H1 (cell line): ENCODE measurements at regions not wholly inside any gene's neighbourhood (a gene's known extent, or its start where the extent isn't known, plus 50 kb on each side); places are given as distances from the start of the nearest gene placed in this dataset.

Experiments
- CTCF ChIA-PET: fragments of 300-600 bp; sonication (Branson Sonifier 250); formaldehyde crosslinking; loops from one replicate; lab custom pipeline; 2021; ENCODE audit not compliant: partially characterized antibody; lab: Charles Lee
- POLR2A ChIA-PET: fragments of 300-600 bp; sonication (Branson Sonifier 250); formaldehyde crosslinking; loops from one replicate; lab custom pipeline; 2021; ENCODE audit warnings: inconsistent platforms; ENCODE audit not compliant: partially characterized antibody; lab: Charles Lee
- DNase-seq, 2 experiments: peaks; one replicate each; pipeline versions ENCODE4 v3.0.0 to v3.0.0-alpha.2; 2010 to 2022; ENCODE audit warnings: low spot score in 2 of 2, low read depth in 1 of 2, mixed read lengths in 1 of 2
- FAIRE-seq: peaks from 2 replicates; lab custom pipeline; 2011; peaks lifted over from hg19 to GRCh38; lab: Jason Lieb, UNC
- H2AFZ ChIP-seq: 2 replicates; pipeline ENCODE4 v1.8.1; 2012; ENCODE audit warnings: low read length, inconsistent platforms
- H2AK5ac ChIP-seq: 2 replicates; pipeline ENCODE4 v1.6.1; 2013; ENCODE audit warnings: low read depth, low read length
- H2BK120ac ChIP-seq: replicated peaks from 2 replicates; pipeline ENCODE3; 2013; ENCODE audit warnings: low read depth, low read length, inconsistent platforms
- H2BK12ac ChIP-seq: 2 replicates; pipeline ENCODE4 v1.6.1; 2013; ENCODE audit warnings: low read depth, low read length
- H2BK15ac ChIP-seq: 2 replicates; pipeline ENCODE4 v1.6.1; 2013; ENCODE audit warnings: low read length
- H2BK20ac ChIP-seq: 2 replicates; pipeline ENCODE4 v1.6.1; 2013; ENCODE audit warnings: low read length
- H2BK5ac ChIP-seq: 2 replicates; pipeline ENCODE4 v1.6.1; 2013; ENCODE audit warnings: low read depth, low read length
- H3K14ac ChIP-seq: 2 replicates; pipeline ENCODE4 v1.6.1; 2013; ENCODE audit warnings: inconsistent platforms; ENCODE audit not compliant: insufficient read length
- H3K18ac ChIP-seq: 2 replicates; pipeline ENCODE4 v1.6.1; 2013; ENCODE audit warnings: low read length; ENCODE audit errors: extremely low read depth
- H3K23ac ChIP-seq: 2 replicates; pipeline ENCODE4 v1.6.1; 2013; ENCODE audit warnings: inconsistent platforms; ENCODE audit not compliant: insufficient read length
- H3K23me2 ChIP-seq: 2 replicates; pipeline ENCODE4 v1.6.1; 2013; ENCODE audit warnings: low read depth, low read length
- H3K27ac ChIP-seq: 2 replicates; pipeline ENCODE4 v1.6.1; 2011; ENCODE audit warnings: low read depth, low read length, inconsistent platforms
- H3K27me3 ChIP-seq, 4 experiments: replicated peaks in 1 of 4; 1 replicate in 1 of 4; 2 replicates in 3 of 4; pipeline versions ENCODE4 v1.6.1 to v1.8.1; 2011 to 2013; ENCODE audit warnings: low read length in 3 of 4, mild to moderate bottlenecking in 3 of 4, inconsistent platforms in 2 of 4, mixed read lengths in 2 of 4, moderate library complexity in 1 of 4; ENCODE audit not compliant: control insufficient read depth in 3 of 4, insufficient read depth in 3 of 4; ENCODE audit errors: extremely low read depth in 1 of 4
- H3K36me3 ChIP-seq, 4 experiments: 2 replicates each; pipeline versions ENCODE4 v1.6.1 to v1.8.1; 2011 to 2013; ENCODE audit warnings: mild to moderate bottlenecking in 4 of 4, low read length in 3 of 4, moderate library complexity in 2 of 4, control low read depth in 1 of 4, inconsistent platforms in 1 of 4; ENCODE audit not compliant: insufficient read depth in 4 of 4, control insufficient read depth in 2 of 4
- H3K4ac ChIP-seq: replicated peaks from 2 replicates; pipeline ENCODE3; 2013; ENCODE audit warnings: low read length, low read depth, mixed read lengths, inconsistent platforms; ENCODE audit not compliant: insufficient read length
- H3K4me1 ChIP-seq, 4 experiments: replicated peaks in 1 of 4; 1 replicate in 1 of 4; 2 replicates in 3 of 4; pipeline versions ENCODE4 v1.6.1 to v1.8.1; 2011 to 2013; ENCODE audit warnings: low read length in 3 of 4, inconsistent platforms in 2 of 4, mixed read lengths in 1 of 4; ENCODE audit not compliant: insufficient read depth in 4 of 4, control insufficient read depth in 3 of 4
- H3K4me2 ChIP-seq, 2 experiments: 2 replicates each; pipeline versions ENCODE4 v1.6.1 to v1.8.1; 2011 to 2013; ENCODE audit warnings: low read depth in 2 of 2, low read length in 2 of 2, control low read depth in 1 of 2, inconsistent platforms in 1 of 2, mild to moderate bottlenecking in 1 of 2; ENCODE audit not compliant: insufficient read depth in 1 of 2
- H3K4me3 ChIP-seq, 4 experiments: fragments of 200-600, 300-600 bp in 1 of 4; sonication (generic), shearing (Covaris generic), sonication (Bioruptor Twin) in 1 of 4; 2 replicates each; pipeline versions ENCODE4 v1.5.1 to v1.8.1; 2011 to 2016; ENCODE audit warnings: low read length in 4 of 4, low read depth in 3 of 4, control low read depth in 2 of 4, inconsistent platforms in 2 of 4, mild to moderate bottlenecking in 2 of 4, mixed read lengths in 1 of 4, moderate library complexity in 1 of 4; ENCODE audit not compliant: insufficient read depth in 2 of 4; ENCODE audit errors: extremely low read depth in 1 of 4
- H3K56ac ChIP-seq: replicated peaks from 2 replicates; pipeline ENCODE3; 2013; ENCODE audit warnings: low read depth, mild to moderate bottlenecking, mixed read lengths, low read length, inconsistent platforms; ENCODE audit not compliant: insufficient read length
- H3K79me1 ChIP-seq: 2 replicates; pipeline ENCODE4 v1.6.1; 2013; ENCODE audit warnings: low read depth, low read length, control low read depth
- H3K79me2 ChIP-seq, 2 experiments: 2 replicates each; pipeline versions ENCODE4 v1.6.1 to v1.8.1; 2012 to 2013; ENCODE audit warnings: low read length in 2 of 2, mild to moderate bottlenecking in 2 of 2, inconsistent platforms in 1 of 2; ENCODE audit not compliant: insufficient read depth in 2 of 2, control insufficient read depth in 1 of 2
- H3K9ac ChIP-seq, 4 experiments: replicated peaks in 1 of 4; 1 replicate in 1 of 4; 2 replicates in 3 of 4; pipeline versions ENCODE4 v1.6.1 to v1.8.1; 2011 to 2013; ENCODE audit warnings: low read depth in 3 of 4, low read length in 3 of 4, control low read depth in 2 of 4, mild to moderate bottlenecking in 2 of 4, moderate library complexity in 2 of 4, inconsistent platforms in 1 of 4; ENCODE audit errors: extremely low read depth in 1 of 4
- H3K9me3 ChIP-seq, 2 experiments: 2 replicates each; pipeline versions ENCODE4 v1.6.1 to v1.8.1; 2012 to 2013; ENCODE audit warnings: mild to moderate bottlenecking in 2 of 2, moderate library complexity in 2 of 2, control low read depth in 1 of 2, inconsistent platforms in 1 of 2, low read depth in 1 of 2, low read length in 1 of 2, mixed read lengths in 1 of 2; ENCODE audit not compliant: insufficient read depth in 2 of 2
- H4K20me1 ChIP-seq, 2 experiments: replicated peaks in 1 of 2; 2 replicates each; pipeline versions ENCODE3 to v1.8.1; 2011 to 2013; ENCODE audit warnings: inconsistent platforms in 2 of 2, low read length in 2 of 2, mild to moderate bottlenecking in 1 of 2; ENCODE audit not compliant: insufficient read depth in 2 of 2, control insufficient read depth in 1 of 2
- H4K5ac ChIP-seq: 2 replicates; pipeline ENCODE4 v1.6.1; 2013; ENCODE audit warnings: low read length, low read depth, mixed read lengths, inconsistent platforms; ENCODE audit not compliant: insufficient read length
- H4K8ac ChIP-seq: 2 replicates; pipeline ENCODE4 v1.8.0; 2013; ENCODE audit warnings: mild to moderate bottlenecking, moderate library complexity, low read length, inconsistent platforms; ENCODE audit not compliant: insufficient read depth; ENCODE audit errors: extremely low read depth
- H4K91ac ChIP-seq: replicated peaks from 2 replicates; pipeline ENCODE3; 2013; ENCODE audit warnings: low read length, mixed read lengths, inconsistent platforms; ENCODE audit not compliant: insufficient read length
- CBX8 ChIP-seq: fragments of 300-800, 300-1000 bp; sonication (generic); IDR thresholded peaks from 2 replicates; pipeline ENCODE4 v1.7.1; 2016; ENCODE audit warnings: low read depth, low read length, borderline replicate concordance
- CTBP2 ChIP-seq: IDR thresholded peaks from 2 replicates; pipeline ENCODE4 v1.7.0; 2011; ENCODE audit warnings: borderline replicate concordance, mild to moderate bottlenecking, moderate library complexity, mixed read lengths, low read length; ENCODE audit not compliant: insufficient read depth, insufficient read length
- GTF2F1 ChIP-seq: IDR thresholded peaks from 2 replicates; pipeline ENCODE4 v1.6.1; 2012; ENCODE audit warnings: low read depth, low read length, improper control_type of control experiment, borderline replicate concordance
- JUN ChIP-seq: IDR thresholded peaks from 2 replicates; pipeline ENCODE4 v1.6.1; 2011; ENCODE audit warnings: low read depth, mild to moderate bottlenecking, improper control_type of control experiment, low read length
- KDM1A ChIP-seq: fragments of 200-600, 300-600 bp; sonication (generic); IDR thresholded peaks from 2 replicates; pipeline ENCODE4 v1.7.1; 2016; ENCODE audit warnings: mild to moderate bottlenecking, low read length, borderline replicate concordance
- KDM5A ChIP-seq: fragments of 200-600 bp; IDR thresholded peaks from 2 replicates; pipeline ENCODE4 v1.7.1; 2012; ENCODE audit warnings: mild to moderate bottlenecking, low read length, inconsistent platforms, mixed read lengths
- POLR2AphosphoS5 ChIP-seq: IDR thresholded peaks from 2 replicates; pipeline ENCODE4 v1.6.1; 2011; ENCODE audit warnings: low read depth, low read length
- POU5F1 ChIP-seq: IDR thresholded peaks from 2 replicates; pipeline ENCODE4 v1.6.1; 2011; ENCODE audit warnings: low read depth, mild to moderate bottlenecking, low read length, moderate library complexity
- RFX5 ChIP-seq: IDR thresholded peaks from 2 replicates; pipeline ENCODE4 v1.6.1; 2011; ENCODE audit warnings: low read depth, low read length, improper control_type of control experiment, borderline replicate concordance
- RXRA ChIP-seq: IDR thresholded peaks from 2 replicates; pipeline ENCODE4 v1.6.1; 2011; ENCODE audit warnings: low read depth, mild to moderate bottlenecking, low read length, moderate library complexity; ENCODE audit not compliant: insufficient read depth
- SP1 ChIP-seq: IDR thresholded peaks from 2 replicates; pipeline ENCODE4 v1.6.1; 2011; ENCODE audit warnings: low read depth, low read length
- SRF ChIP-seq: IDR thresholded peaks from 2 replicates; pipeline ENCODE4 v1.6.1; 2011; ENCODE audit warnings: mild to moderate bottlenecking, low read depth, low read length, moderate library complexity
- SUZ12 ChIP-seq: fragments of 200-600 bp; sonication (generic); IDR thresholded peaks from 2 replicates; pipeline ENCODE4 v1.6.1; 2012; ENCODE audit warnings: mild to moderate bottlenecking, inconsistent platforms, low read length, moderate library complexity, mixed read lengths
- WGBS, 2 experiments: shearing (Covaris generic) in 1 of 2; methylation state at CpG; one replicate each; pipeline versions ENCODE4 v1.1.6 to v1.1.7; 2013 to 2015; ENCODE audit warnings: low lambda C conversion rate in 2 of 2, mixed read lengths in 2 of 2, inconsistent platforms in 1 of 2, low coverage in 1 of 2, missing lambda C conversion rate in 1 of 2; ENCODE audit not compliant: insufficient replicate concordance in 2 of 2, insufficient coverage in 1 of 2, insufficient read length in 1 of 2; ENCODE audit errors: extremely low coverage in 1 of 2, missing lambda C conversion rate in 1 of 2; 5-methylcytosine and 5-hydroxymethylcytosine counted together
- TF ChIP-seq, protein P1 (sequence below): IDR thresholded peaks from 2 replicates; pipeline ENCODE4 v1.6.1; 2011; ENCODE audit warnings: low read depth, mild to moderate bottlenecking, low read length; ENCODE audit not compliant: insufficient read depth

GRCh38 chr20:24388828-24389380, 80.5 kb upstream of the SYNDIG1 start:
- FAIRE-seq (no peak), DNase-seq (no peak)
- Histone ChIP-seq H3K27ac (no peak overlapping the region), H3K79me1 (no peaks in the 10 kb centered on the region), H4K8ac (no peak overlapping the region), H3K4me1 (peaks cover 0 to 3% (median 0%) of the 10 kb centered on the region in 4 experiments; a peak in 2 of 7 replicates), H3K36me3 (no peaks in the 10 kb centered on the region), H3K27me3 (peaks cover 0 to 3% (median 0%) of the 10 kb centered on the region in 4 experiments; a peak in 1 of 7 replicates), H2BK5ac (no peak overlapping the region), H3K79me2 (no peaks in the 10 kb centered on the region), H2AFZ (no peak overlapping the region), H2BK20ac (no peak overlapping the region), H4K20me1 (no peaks in the 10 kb centered on the region), H3K4ac (no peak overlapping the region), H4K91ac (no peak overlapping the region), H3K4me3 (no peak overlapping the region), H3K18ac (no peak overlapping the region), H3K9ac (no peak overlapping the region), H3K56ac (no peak overlapping the region), H2BK120ac (no peak overlapping the region), H2BK15ac (no peak overlapping the region), H4K5ac (no peak overlapping the region), H3K4me2 (no peak overlapping the region), H3K14ac (no peak overlapping the region), H2AK5ac (no peak overlapping the region), H3K9me3 (no peaks in the 10 kb centered on the region), H2BK12ac (no peak overlapping the region), H3K23me2 (no peaks in the 10 kb centered on the region), H3K23ac (no peak overlapping the region)
- CTCF ChIA-PET: interaction anchor here (0.9 to 1.6 kb wide), 3 partner anchors 10 to 116 kb away, joined by 4 to 6 read pairs (median 4); no protein-coding TSS in a partner anchor
- POLR2A ChIA-PET: no interaction called here
- 87% methylated on average over 8 of the region's 8 CpGs; no CpG with 5 or more reads in 1 of the 2 experiments for WGBS, 2 experiments
- TF ChIP-seq RXRA (no peak), CBX8 (no peak), POLR2AphosphoS5 (no peak), JUN (no peak), RFX5 (no peak), SP1 (no peak), SUZ12 (no peak), GTF2F1 (no peak), SRF (no peak), POU5F1 (no peak), KDM5A (no peak), KDM1A (no peak), CTBP2 (no peak)
- TF ChIP-seq, protein P1, sequence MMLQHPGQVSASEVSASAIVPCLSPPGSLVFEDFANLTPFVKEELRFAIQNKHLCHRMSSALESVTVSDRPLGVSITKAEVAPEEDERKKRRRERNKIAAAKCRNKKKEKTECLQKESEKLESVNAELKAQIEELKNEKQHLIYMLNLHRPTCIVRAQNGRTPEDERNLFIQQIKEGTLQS: no peak
